Large intestine (tissue), 3 donors: ENCODE measurements at regions not wholly inside any gene's neighbourhood (a gene's known extent, or its start where the extent isn't known, plus 50 kb on each side); places are given as distances from the start of the nearest gene placed in this dataset.
"Not testable (repeated sequence)": the region's sequence is repeated elsewhere in the genome, so short reads cannot be mapped to it uniquely, and the experiment has no call there.

ENCODE experiments used
- DNase-seq, 2 donors: peaks; one replicate each; pipeline versions ENCODE4 v3.0.0 to v3.0.0-alpha.2; 2013
- H3K27ac ChIP-seq: one replicate; pipeline ENCODE4 v1.5.1; 2013; ENCODE audit warnings: low read length
- H3K27me3 ChIP-seq: 2 replicates; pipeline ENCODE4 v1.6.1; 2013; ENCODE audit warnings: low read length; ENCODE audit not compliant: control insufficient read depth, insufficient read depth
- H3K36me3 ChIP-seq: 2 replicates; pipeline ENCODE4 v1.6.1; 2013; ENCODE audit warnings: low read length; ENCODE audit not compliant: control insufficient read depth, insufficient read depth
- H3K4me1 ChIP-seq: one replicate; pipeline ENCODE4 v1.6.1; 2013; ENCODE audit warnings: low read length; ENCODE audit not compliant: control insufficient read depth, insufficient read depth
- H3K4me3 ChIP-seq: one replicate; pipeline ENCODE4 v1.5.1; 2013; ENCODE audit warnings: low read length
- H3K9me3 ChIP-seq: one replicate; pipeline ENCODE4 v1.6.1; 2013; ENCODE audit warnings: mild to moderate bottlenecking, low read depth, low read length, moderate library complexity; ENCODE audit not compliant: control insufficient read depth
- WGBS: methylation state at CpG from one replicate; pipeline ENCODE4 v1.1.5; 2013; ENCODE audit warnings: low lambda C conversion rate; ENCODE audit not compliant: insufficient coverage; 5-methylcytosine and 5-hydroxymethylcytosine counted together

GRCh38 chr10:34889004-34889869 is 74.1 kb upstream of the PARD3 start:
- WGBS: 94% methylated on average over 6 of the region's 16 CpGs
- Histone ChIP-seq H3K4me1 (no peaks in the 10 kb centered on the region), H3K9me3 (no peaks in the 10 kb centered on the region), H3K36me3 (no peaks in the 10 kb centered on the region), H3K4me3 (no peak overlapping the region), H3K27ac (no peak overlapping the region), H3K27me3 (no peaks in the 10 kb centered on the region)
- DNase-seq: no peak

- Histone ChIP-seq H3K27me3 (no peaks in the 10 kb centered on the region), H3K27ac (no peak overlapping the region), H3K4me1 (no peaks in the 10 kb centered on the region), H3K9me3 (no peaks in the 10 kb centered on the region), H3K36me3 (no peaks in the 10 kb centered on the region), H3K4me3 (no peak overlapping the region)
- 100% methylated on average over 1 of the region's 8 CpGs for WGBS
- DNase-seq: no peak
These were observed 72.0 kb upstream of the PARD3 start for GRCh38 chr10:34886906-34887642.

GRCh38 chr10:34885898-34886297 is 70.8 kb upstream of the PARD3 start:
- no peaks in the 10 kb centered on the region for H3K4me1 ChIP-seq
- no peak overlapping the region for H3K4me3 ChIP-seq
- WGBS: 94% methylated on average over 2 of the region's 3 CpGs
- no peaks in the 10 kb centered on the region for H3K9me3 ChIP-seq
- no peak overlapping the region for H3K27ac ChIP-seq
- no peaks in the 10 kb centered on the region for H3K27me3 ChIP-seq
- no peak for DNase-seq
- no peaks in the 10 kb centered on the region for H3K36me3 ChIP-seq

- Histone ChIP-seq H3K27ac (no peak overlapping the region), H3K4me1 (no peaks in the 10 kb centered on the region), H3K36me3 (no peaks in the 10 kb centered on the region), H3K27me3 (no peaks in the 10 kb centered on the region), H3K4me3 (no peak overlapping the region), H3K9me3 (no peaks in the 10 kb centered on the region)
- no peak for DNase-seq
- WGBS: 100% methylated on average over 3 of the region's 4 CpGs
These were observed 69.9 kb upstream of the PARD3 start for GRCh38 chr10:34885011-34885410.

GRCh38 chr10:34884272-34884952 is 69.3 kb upstream of the PARD3 start:
- WGBS: no CpG with 5 or more reads among the region's 4 CpGs
- no peaks in the 10 kb centered on the region for H3K36me3 ChIP-seq
- no peak for DNase-seq
- no peaks in the 10 kb centered on the region for H3K27me3 ChIP-seq
- no peak overlapping the region for H3K27ac ChIP-seq
- no peaks in the 10 kb centered on the region for H3K4me1 ChIP-seq
- H3K9me3 ChIP-seq: no peaks in the 10 kb centered on the region
- H3K4me3 ChIP-seq: no peak overlapping the region

- 94% methylated on average over 5 of the region's 7 CpGs for WGBS
- Histone ChIP-seq H3K4me1 (no peaks in the 10 kb centered on the region), H3K4me3 (no peak overlapping the region), H3K27me3 (no peaks in the 10 kb centered on the region), H3K9me3 (no peaks in the 10 kb centered on the region), H3K36me3 (no peaks in the 10 kb centered on the region), H3K27ac (no peak overlapping the region)
- DNase-seq: no peak
These were observed 65.7 kb upstream of the PARD3 start for GRCh38 chr10:34880817-34881216.

GRCh38 chr10:34878651-34879050 is 63.6 kb upstream of the PARD3 start:
- not testable (repeated sequence) for H3K27me3 ChIP-seq, H3K36me3 ChIP-seq, H3K4me3 ChIP-seq, DNase-seq, H3K9me3 ChIP-seq, H3K4me1 ChIP-seq, H3K27ac ChIP-seq
- WGBS: no CpG with 5 or more reads among the region's 1 CpG

- DNase-seq: no peak
- Histone ChIP-seq H3K4me3 (no peak overlapping the region), H3K27ac (no peak overlapping the region), H3K27me3 (no peaks in the 10 kb centered on the region), H3K36me3 (no peaks in the 10 kb centered on the region), H3K4me1 (no peaks in the 10 kb centered on the region), H3K9me3 (no peaks in the 10 kb centered on the region)
- 100% methylated on average over 4 of the region's 11 CpGs for WGBS
These were observed 60.0 kb upstream of the PARD3 start for GRCh38 chr10:34875061-34875460.

GRCh38 chr10:34872820-34873219 is 57.7 kb upstream of the PARD3 start:
- no peak for DNase-seq

GRCh38 chr10:34869135-34869836 is 54.2 kb upstream of the PARD3 start:
- DNase-seq: no peak
- Histone ChIP-seq H3K36me3 (no peaks in the 10 kb centered on the region), H3K4me1 (peaks cover 2% of the 10 kb centered on the region), H3K27me3 (no peaks in the 10 kb centered on the region), H3K4me3 (no peak overlapping the region), H3K27ac (no peak overlapping the region), H3K9me3 (no peaks in the 10 kb centered on the region)
- no CpG with 5 or more reads among the region's 11 CpGs for WGBS

More at GRCh38 chr10:34872820-34873219, 57.7 kb upstream of the PARD3 start:
- no peak overlapping the region for H3K4me3 ChIP-seq
- no peaks in the 10 kb centered on the region for H3K27me3 ChIP-seq
- WGBS: 83% methylated on average over 1 of the region's 3 CpGs
- no peaks in the 10 kb centered on the region for H3K4me1 ChIP-seq
- H3K36me3 ChIP-seq: no peaks in the 10 kb centered on the region
- no peak overlapping the region for H3K27ac ChIP-seq
- no peaks in the 10 kb centered on the region for H3K9me3 ChIP-seq
